IPS-20b (cell line): ENCODE measurements at regions not wholly inside any gene's neighbourhood (a gene's known extent, or its start where the extent isn't known, plus 50 kb on each side); places are given as distances from the start of the nearest gene placed in this dataset.
"Not testable (repeated sequence)": the region's sequence is repeated elsewhere in the genome, so short reads cannot be mapped to it uniquely, and the experiment has no call there.

Experiments
- H3K27ac ChIP-seq: one replicate; pipeline ENCODE4 v1.5.1; 2013; ENCODE audit warnings: low read length
- H3K27me3 ChIP-seq: 2 replicates; pipeline ENCODE4 v1.6.1; 2013; ENCODE audit warnings: mild to moderate bottlenecking, low read length, inconsistent platforms; ENCODE audit not compliant: insufficient read depth
- H3K36me3 ChIP-seq: 2 replicates; pipeline ENCODE4 v1.6.1; 2013; ENCODE audit warnings: low read depth, mild to moderate bottlenecking, inconsistent platforms, low read length, moderate library complexity; ENCODE audit not compliant: insufficient read depth
- H3K4me1 ChIP-seq: 2 replicates; pipeline ENCODE4 v1.6.1; 2013; ENCODE audit warnings: mild to moderate bottlenecking, control low read depth, inconsistent platforms, low read length, moderate library complexity; ENCODE audit not compliant: insufficient read depth
- H3K4me3 ChIP-seq: 2 replicates; pipeline ENCODE4 v1.5.1; 2013; ENCODE audit warnings: mild to moderate bottlenecking, low read length, inconsistent platforms
- H3K9ac ChIP-seq: 2 replicates; pipeline ENCODE4 v1.6.1; 2013; ENCODE audit warnings: low read depth, mild to moderate bottlenecking, inconsistent platforms, low read length, moderate library complexity
- H3K9me3 ChIP-seq: 2 replicates; pipeline ENCODE4 v1.6.1; 2013; ENCODE audit warnings: mild to moderate bottlenecking, low read depth, low read length, inconsistent platforms; ENCODE audit not compliant: insufficient read depth

GRCh38 chr10:38365917-38366316 lies 271.8 kb downstream of the ZNF37A start:
- H3K36me3 ChIP-seq, H3K9ac ChIP-seq, H3K4me3 ChIP-seq, H3K4me1 ChIP-seq, H3K27ac ChIP-seq, H3K27me3 ChIP-seq: not testable (repeated sequence)
- H3K9me3 ChIP-seq, result peaks cover 24% of the 10 kb centered on the region

GRCh38 chr10:38383800-38384199 lies 289.7 kb downstream of the ZNF37A start:
- H3K27ac ChIP-seq, H3K4me1 ChIP-seq, H3K36me3 ChIP-seq, H3K4me3 ChIP-seq, H3K9ac ChIP-seq, H3K27me3 ChIP-seq: not testable (repeated sequence)
- peaks cover 17% of the 10 kb centered on the region for H3K9me3 ChIP-seq

GRCh38 chr10:38386869-38387268 lies 292.7 kb downstream of the ZNF37A start:
- H3K9me3 ChIP-seq, result peaks cover 12% of the 10 kb centered on the region
- not testable (repeated sequence) for H3K9ac ChIP-seq, H3K36me3 ChIP-seq, H3K27me3 ChIP-seq, H3K4me3 ChIP-seq, H3K27ac ChIP-seq, H3K4me1 ChIP-seq

- not testable (repeated sequence) for H3K4me1 ChIP-seq, H3K4me3 ChIP-seq, H3K27me3 ChIP-seq, H3K27ac ChIP-seq, H3K9ac ChIP-seq, H3K36me3 ChIP-seq, H3K9me3 ChIP-seq
These were observed 296.6 kb downstream of the ZNF37A start for GRCh38 chr10:38390725-38391124.

- H3K9ac ChIP-seq, H3K4me3 ChIP-seq, H3K27me3 ChIP-seq, H3K27ac ChIP-seq, H3K36me3 ChIP-seq, H3K9me3 ChIP-seq, H3K4me1 ChIP-seq: not testable (repeated sequence)
These were observed 301.3 kb downstream of the ZNF37A start for GRCh38 chr10:38395465-38395864.

- H3K9me3 ChIP-seq, H3K9ac ChIP-seq, H3K4me3 ChIP-seq, H3K36me3 ChIP-seq, H3K27me3 ChIP-seq, H3K27ac ChIP-seq, H3K4me1 ChIP-seq: not testable (repeated sequence)
These were observed 302.2 kb downstream of the ZNF37A start for GRCh38 chr10:38396178-38396954.

- not testable (repeated sequence) for H3K4me3 ChIP-seq, H3K4me1 ChIP-seq, H3K9ac ChIP-seq, H3K9me3 ChIP-seq, H3K36me3 ChIP-seq, H3K27me3 ChIP-seq, H3K27ac ChIP-seq
These were observed 307.4 kb downstream of the ZNF37A start for GRCh38 chr10:38401565-38401964.

GRCh38 chr10:38402442-38403346 lies 308.6 kb downstream of the ZNF37A start:
- H3K36me3 ChIP-seq, H3K9ac ChIP-seq, H3K27ac ChIP-seq, H3K4me3 ChIP-seq, H3K27me3 ChIP-seq, H3K4me1 ChIP-seq, H3K9me3 ChIP-seq: not testable (repeated sequence)

GRCh38 chr10:38403347-38404117 lies 309.4 kb downstream of the ZNF37A start:
- H3K4me3 ChIP-seq, H3K9ac ChIP-seq, H3K9me3 ChIP-seq, H3K27ac ChIP-seq, H3K4me1 ChIP-seq, H3K27me3 ChIP-seq, H3K36me3 ChIP-seq: not testable (repeated sequence)

GRCh38 chr10:38423634-38424033 lies 329.5 kb downstream of the ZNF37A start:
- H3K27me3 ChIP-seq, H3K9ac ChIP-seq: not testable (repeated sequence)

GRCh38 chr10:38430242-38430641 lies 336.1 kb downstream of the ZNF37A start:
- not testable (repeated sequence) for H3K4me3 ChIP-seq, H3K27ac ChIP-seq, H3K9me3 ChIP-seq, H3K9ac ChIP-seq, H3K27me3 ChIP-seq, H3K36me3 ChIP-seq, H3K4me1 ChIP-seq

More at GRCh38 chr10:38423634-38424033, 329.5 kb downstream of the ZNF37A start:
- not testable (repeated sequence) for H3K27ac ChIP-seq, H3K36me3 ChIP-seq, H3K4me1 ChIP-seq, H3K4me3 ChIP-seq
- peaks cover 11% of the 10 kb centered on the region; the same call in 1 of the 2 replicates for H3K9me3 ChIP-seq
